Panc1 (cell line): ENCODE measurements at regions not wholly inside any gene's neighbourhood (a gene's known extent, or its start where the extent isn't known, plus 50 kb on each side); places are given as distances from the start of the nearest gene placed in this dataset.
"Not testable (repeated sequence)": the region's sequence is repeated elsewhere in the genome, so short reads cannot be mapped to it uniquely, and the experiment has no call there.

Experiments used
- ATAC-seq: fragments of 200-7000 bp; cut with Tn5 transposase; 2 replicates; pipeline ENCODE4 v1.9.1; 2020; ENCODE audit warnings: mild to moderate bottlenecking, moderate library complexity
- BruUV-seq: library from RNA; stranded (reverse); fragments of 400-500 nt; replicated peaks from 2 replicates; lab custom pipeline; 2021; lab: Mats Ljungman, UMichigan
- CTCF ChIA-PET: fragments of 300-600 bp; sonication (Branson Sonifier 250); formaldehyde crosslinking; loops from one replicate; lab custom pipeline; 2022; ENCODE audit warnings: antibody characterized with exemption; lab: Charles Lee
- POLR2A ChIA-PET: fragments of 300-600 bp; sonication (Branson Sonifier 250); formaldehyde crosslinking; loops from one replicate; lab custom pipeline; 2022; ENCODE audit warnings: antibody characterized with exemption; lab: Charles Lee
- DNase-seq: peaks from one replicate; pipeline ENCODE4 v3.0.0-alpha.2; 2010; ENCODE audit warnings: low read depth, low spot score
- H3K27ac ChIP-seq: 2 replicates; pipeline ENCODE4 v1.5.1; 2011; ENCODE audit warnings: mild to moderate bottlenecking, low read length, inconsistent platforms
- H3K27me3 ChIP-seq: fragments of 200-500 bp; sonication (Bioruptor generic); 2 replicates; pipeline ENCODE4 v1.6.0; 2014; ENCODE audit warnings: low read length, inconsistent platforms; ENCODE audit not compliant: control insufficient read depth, insufficient read depth
- H3K36me3 ChIP-seq: fragments of 200-500 bp; sonication (Bioruptor generic); 2 replicates; pipeline ENCODE4 v1.5.1; 2014; ENCODE audit warnings: inconsistent platforms, mild to moderate bottlenecking, low read length, moderate library complexity; ENCODE audit not compliant: control insufficient read depth, insufficient read depth
- H3K4me1 ChIP-seq: 2 replicates; pipeline ENCODE4 v1.5.1; 2011; ENCODE audit warnings: inconsistent platforms, mild to moderate bottlenecking, low read length, moderate library complexity; ENCODE audit not compliant: control insufficient read depth, insufficient read depth
- H3K4me3 ChIP-seq, 2 experiments: 2 replicates each; pipeline ENCODE4 v1.5.1; 2011 to 2012; ENCODE audit warnings: low read depth in 2 of 2, low read length in 2 of 2, mild to moderate bottlenecking in 2 of 2, inconsistent platforms in 1 of 2, moderate library complexity in 1 of 2
- H3K9me3 ChIP-seq: fragments of 200-500 bp; sonication (Bioruptor generic); 2 replicates; pipeline ENCODE4 v1.5.1; 2014; ENCODE audit warnings: low read depth, mild to moderate bottlenecking, inconsistent platforms, low read length, moderate library complexity; ENCODE audit not compliant: control insufficient read depth, insufficient read depth
- POLR2AphosphoS5 ChIP-seq: IDR thresholded peaks from 2 replicates; pipeline ENCODE4 v1.6.1; 2012; ENCODE audit warnings: mild to moderate bottlenecking, low read depth, low read length, moderate library complexity
- SIN3A ChIP-seq: IDR thresholded peaks from 2 replicates; pipeline ENCODE4 v1.6.1; 2012; ENCODE audit warnings: low read depth, mild to moderate bottlenecking, low read length, moderate library complexity, borderline replicate concordance; ENCODE audit not compliant: insufficient read depth
- TCF7L2 ChIP-seq: IDR thresholded peaks from 2 replicates; pipeline ENCODE4 v1.6.1; 2011; ENCODE audit warnings: mild to moderate bottlenecking, low read depth, low read length, inconsistent platforms
- in situ Hi-C: cut with HindIII; loops from 2 replicates; pipeline ENCODE4 v1.10.0; 2016; ENCODE audit warnings: low sequenced_read_pairs, low pct_unique_long_range_greater_than_20kb
- intact Hi-C: fragments of 100-400 bp; cut with micrococcal nuclease; formaldehyde crosslinking; loops from one replicate; pipeline ENCODE4 v1.10.0; 2022; ENCODE audit not compliant: unreplicated experiment
- TF ChIP-seq, protein P1 (sequence below), 2 experiments: IDR thresholded peaks; 2 replicates each; pipeline ENCODE4 v1.6.1; 2011 to 2012; ENCODE audit warnings: low read depth in 2 of 2, control low read depth in 1 of 2, low read length in 1 of 2, mild to moderate bottlenecking in 1 of 2, moderate library complexity in 1 of 2; ENCODE audit not compliant: insufficient read depth in 1 of 2
- TF ChIP-seq, protein P2 (sequence below): fragments of 450-650 bp; IDR thresholded peaks from 2 replicates; pipeline ENCODE4 v1.5.1; 2017; ENCODE audit warnings: mild to moderate bottlenecking

DNA sequence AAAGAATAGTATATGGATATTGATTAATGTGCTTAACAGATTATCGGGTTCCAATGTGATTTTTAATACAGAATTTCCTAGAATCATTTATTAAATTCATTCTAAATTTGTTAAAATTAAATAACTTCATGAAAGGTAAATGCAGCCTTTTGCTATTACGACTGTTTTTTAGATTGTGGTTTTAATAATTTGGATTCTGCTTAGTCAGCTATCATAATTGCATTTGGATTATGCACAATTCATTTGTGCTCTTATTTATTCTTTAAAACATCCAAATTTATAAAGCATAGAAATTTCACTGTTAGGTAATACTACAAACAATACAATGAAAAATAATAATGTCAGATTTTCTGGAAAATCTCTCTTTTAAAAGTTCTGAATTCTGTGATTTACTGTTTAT lies 1598.5 kb downstream of the EFNA5 start:
- no TSS peak for BruUV-seq

DNA sequence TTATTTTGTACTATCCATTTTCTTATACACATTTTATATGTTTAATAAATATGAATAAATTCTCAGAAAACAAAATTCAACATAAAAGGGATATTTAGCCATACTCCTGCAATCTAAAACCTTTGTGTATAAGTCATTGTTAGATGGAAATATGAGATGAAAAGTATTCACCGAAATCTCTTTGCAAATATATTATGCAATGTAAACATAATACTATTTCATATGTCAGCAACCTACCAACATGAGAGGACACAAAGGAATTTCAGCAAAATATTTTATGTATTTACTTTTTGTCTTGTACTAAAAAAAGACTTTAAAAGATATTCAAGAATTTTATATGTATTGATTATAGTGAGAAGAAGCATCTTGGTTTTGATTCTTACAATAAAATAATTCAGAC lies 1623.4 kb downstream of the EFNA5 start:
- BruUV-seq = no TSS peak
- ChIA-PET CTCF (no interaction called here), POLR2A (no interaction called here)
- Histone ChIP-seq H3K9me3 (no peaks in the 10 kb centered on the region), H3K4me1 (no peaks in the 10 kb centered on the region), H3K27ac (no peak overlapping the region), H3K36me3 (no peaks in the 10 kb centered on the region), H3K27me3 (no peaks in the 10 kb centered on the region), H3K4me3 (no peak overlapping the region)
- intact Hi-C loops (no loop called here), in situ Hi-C loops (no loop called here)
- ATAC-seq (no peak), DNase-seq (no peak)
- TF ChIP-seq POLR2AphosphoS5 (no peak), SIN3A (no peak), TCF7L2 (no peak)
- TF ChIP-seq, protein P1, sequence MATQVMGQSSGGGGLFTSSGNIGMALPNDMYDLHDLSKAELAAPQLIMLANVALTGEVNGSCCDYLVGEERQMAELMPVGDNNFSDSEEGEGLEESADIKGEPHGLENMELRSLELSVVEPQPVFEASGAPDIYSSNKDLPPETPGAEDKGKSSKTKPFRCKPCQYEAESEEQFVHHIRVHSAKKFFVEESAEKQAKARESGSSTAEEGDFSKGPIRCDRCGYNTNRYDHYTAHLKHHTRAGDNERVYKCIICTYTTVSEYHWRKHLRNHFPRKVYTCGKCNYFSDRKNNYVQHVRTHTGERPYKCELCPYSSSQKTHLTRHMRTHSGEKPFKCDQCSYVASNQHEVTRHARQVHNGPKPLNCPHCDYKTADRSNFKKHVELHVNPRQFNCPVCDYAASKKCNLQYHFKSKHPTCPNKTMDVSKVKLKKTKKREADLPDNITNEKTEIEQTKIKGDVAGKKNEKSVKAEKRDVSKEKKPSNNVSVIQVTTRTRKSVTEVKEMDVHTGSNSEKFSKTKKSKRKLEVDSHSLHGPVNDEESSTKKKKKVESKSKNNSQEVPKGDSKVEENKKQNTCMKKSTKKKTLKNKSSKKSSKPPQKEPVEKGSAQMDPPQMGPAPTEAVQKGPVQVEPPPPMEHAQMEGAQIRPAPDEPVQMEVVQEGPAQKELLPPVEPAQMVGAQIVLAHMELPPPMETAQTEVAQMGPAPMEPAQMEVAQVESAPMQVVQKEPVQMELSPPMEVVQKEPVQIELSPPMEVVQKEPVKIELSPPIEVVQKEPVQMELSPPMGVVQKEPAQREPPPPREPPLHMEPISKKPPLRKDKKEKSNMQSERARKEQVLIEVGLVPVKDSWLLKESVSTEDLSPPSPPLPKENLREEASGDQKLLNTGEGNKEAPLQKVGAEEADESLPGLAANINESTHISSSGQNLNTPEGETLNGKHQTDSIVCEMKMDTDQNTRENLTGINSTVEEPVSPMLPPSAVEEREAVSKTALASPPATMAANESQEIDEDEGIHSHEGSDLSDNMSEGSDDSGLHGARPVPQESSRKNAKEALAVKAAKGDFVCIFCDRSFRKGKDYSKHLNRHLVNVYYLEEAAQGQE (IDR thresholded peaks at IDR 0.05; ENCODE audit: insufficient read depth in 1 of 2, low read depth in 2 of 2, low read length in 1 of 2) = no peak
- TF ChIP-seq, protein P2, sequence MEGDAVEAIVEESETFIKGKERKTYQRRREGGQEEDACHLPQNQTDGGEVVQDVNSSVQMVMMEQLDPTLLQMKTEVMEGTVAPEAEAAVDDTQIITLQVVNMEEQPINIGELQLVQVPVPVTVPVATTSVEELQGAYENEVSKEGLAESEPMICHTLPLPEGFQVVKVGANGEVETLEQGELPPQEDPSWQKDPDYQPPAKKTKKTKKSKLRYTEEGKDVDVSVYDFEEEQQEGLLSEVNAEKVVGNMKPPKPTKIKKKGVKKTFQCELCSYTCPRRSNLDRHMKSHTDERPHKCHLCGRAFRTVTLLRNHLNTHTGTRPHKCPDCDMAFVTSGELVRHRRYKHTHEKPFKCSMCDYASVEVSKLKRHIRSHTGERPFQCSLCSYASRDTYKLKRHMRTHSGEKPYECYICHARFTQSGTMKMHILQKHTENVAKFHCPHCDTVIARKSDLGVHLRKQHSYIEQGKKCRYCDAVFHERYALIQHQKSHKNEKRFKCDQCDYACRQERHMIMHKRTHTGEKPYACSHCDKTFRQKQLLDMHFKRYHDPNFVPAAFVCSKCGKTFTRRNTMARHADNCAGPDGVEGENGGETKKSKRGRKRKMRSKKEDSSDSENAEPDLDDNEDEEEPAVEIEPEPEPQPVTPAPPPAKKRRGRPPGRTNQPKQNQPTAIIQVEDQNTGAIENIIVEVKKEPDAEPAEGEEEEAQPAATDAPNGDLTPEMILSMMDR = no peak

More for the DNA sequence above, 1598.5 kb downstream of the EFNA5 start:
- H3K36me3 ChIP-seq = no peaks in the 10 kb centered on the region
- in situ Hi-C loops (no loop called here), intact Hi-C loops (no loop called here)
- H3K4me1 ChIP-seq = no peaks in the 10 kb centered on the region
- DNase-seq (no peak), ATAC-seq (no peak)
- TF ChIP-seq TCF7L2 (no peak), SIN3A (no peak), POLR2AphosphoS5 (no peak)
- TF ChIP-seq, protein P2 = no peak
- TF ChIP-seq, protein P1 (IDR thresholded peaks at IDR 0.05; ENCODE audit: insufficient read depth in 1 of 2, low read depth in 2 of 2, low read length in 1 of 2) = no peak
- H3K27ac ChIP-seq = no peak overlapping the region
- no peak overlapping the region for H3K4me3 ChIP-seq
- no peaks in the 10 kb centered on the region for H3K27me3 ChIP-seq
- POLR2A ChIA-PET = no interaction called here
- CTCF ChIA-PET = no interaction called here
- H3K9me3 ChIP-seq = peaks cover 4% of the 10 kb centered on the region; the same call in 1 of the 2 replicates

DNA sequence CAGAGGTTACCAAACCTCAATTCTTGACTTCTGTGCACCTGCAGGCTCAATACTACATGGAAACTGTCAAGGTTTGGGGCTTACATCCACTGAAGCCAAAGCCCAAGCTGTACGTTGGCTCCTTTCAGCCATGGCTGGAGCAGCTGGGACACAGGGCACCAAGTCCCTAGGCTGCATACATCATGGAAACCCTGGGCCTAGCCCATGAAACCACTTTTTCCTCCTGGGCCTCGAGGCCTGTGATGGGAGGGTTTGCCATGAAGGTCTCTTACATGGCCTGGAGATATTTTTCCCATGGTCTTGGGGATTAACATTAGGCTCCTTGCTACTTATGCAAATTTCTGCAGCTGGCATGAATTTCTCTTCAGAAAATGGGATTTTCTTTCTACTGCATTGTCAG lies 1638.7 kb downstream of the EFNA5 start:
- H3K4me1 ChIP-seq, CTCF ChIA-PET, in situ Hi-C loops, H3K4me3 ChIP-seq, BruUV-seq, DNase-seq, H3K27ac ChIP-seq, H3K36me3 ChIP-seq, POLR2A ChIA-PET, ATAC-seq, H3K27me3 ChIP-seq, intact Hi-C loops, H3K9me3 ChIP-seq: not testable (repeated sequence)
